ENCODE measurements at regions not wholly inside any gene's neighbourhood (a gene's known extent, or its start where the extent isn't known, plus 50 kb on each side); places are given as distances from the start of the nearest gene placed in this dataset.

- no peaks in the 10 kb centered on the region for H3K36me3 ChIP-seq (ENCODE audit: control insufficient read depth, insufficient read depth, low read length)
- H3K4me3 ChIP-seq (ENCODE audit: extremely low read depth, insufficient read depth, low read length, poor library complexity, severe bottlenecking): no peak overlapping the region
- peak overlapping the region; percentile 64 for H3K27ac ChIP-seq (ENCODE audit: low read depth, low read length, severe bottlenecking)
- WGBS, 2 experiments (ENCODE audit: insufficient coverage in 2 of 2): 88% methylated on average over 7 to 8 of the region's 9 CpGs
- H3K4me1 ChIP-seq (ENCODE audit: control insufficient read depth, insufficient read depth, low read length, poor library complexity, severe bottlenecking): peaks cover 26% of the 10 kb centered on the region
- peaks cover 16% of the 10 kb centered on the region for H3K9me3 ChIP-seq (ENCODE audit: control insufficient read depth, low read length)
These were observed 51.9 kb upstream of the PFN2 start for GRCh38 chr3:150022381-150023238.

- Histone ChIP-seq H3K4me3 (ENCODE audit: extremely low read depth, insufficient read depth, low read length, poor library complexity, severe bottlenecking) (no peak overlapping the region), H3K36me3 (ENCODE audit: control insufficient read depth, insufficient read depth, low read length) (no peaks in the 10 kb centered on the region), H3K4me1 (ENCODE audit: control insufficient read depth, insufficient read depth, low read length, poor library complexity, severe bottlenecking) (peaks cover 26% of the 10 kb centered on the region), H3K27ac (ENCODE audit: low read depth, low read length, severe bottlenecking) (no peak overlapping the region), H3K9me3 (ENCODE audit: control insufficient read depth, low read length) (peaks cover 23% of the 10 kb centered on the region)
- 86 to 91% methylated on average over 1 of the region's 1 CpG for WGBS, 2 experiments (ENCODE audit: insufficient coverage in 2 of 2)
These were observed 49.8 kb upstream of the PFN2 start for GRCh38 chr3:150020527-150020926.
